Stomach (tissue), 4 donors: ENCODE measurements at regions not wholly inside any gene's neighbourhood (a gene's known extent, or its start where the extent isn't known, plus 50 kb on each side); places are given as distances from the start of the nearest gene placed in this dataset.

ENCODE experiments used
- EP300 ChIP-seq: sonication (generic); formaldehyde crosslinking; IDR thresholded peaks from one replicate; pipeline ENCODE4 v1.6.1; 2017; ENCODE audit warnings: antibody characterized with exemption
- POLR2A ChIP-seq, 4 donors: fragments of 450-650 bp; IDR thresholded peaks; one replicate each; pipeline ENCODE4 v1.6.1; 2016; ENCODE audit warnings: antibody characterized with exemption in 4 of 4, control low read depth in 2 of 4, mild to moderate bottlenecking in 1 of 4, moderate library complexity in 1 of 4
- POLR2AphosphoS5 ChIP-seq, 3 donors: sonication (generic); formaldehyde crosslinking; IDR thresholded peaks; one replicate each; pipeline ENCODE4 v1.6.1; 2016; ENCODE audit warnings: antibody characterized with exemption in 3 of 3
- TF ChIP-seq, protein P1 (sequence below), 7 experiments: fragments of 450-650 bp in 4 of 7; fragments of 200-600 bp in 3 of 7; sonication (generic) in 3 of 7; IDR thresholded peaks; one replicate each; pipeline ENCODE4 v1.5.1; 2016 to 2019; ENCODE audit warnings: antibody characterized with exemption in 7 of 7, control low read depth in 2 of 7, mild to moderate bottlenecking in 1 of 7

DNA sequence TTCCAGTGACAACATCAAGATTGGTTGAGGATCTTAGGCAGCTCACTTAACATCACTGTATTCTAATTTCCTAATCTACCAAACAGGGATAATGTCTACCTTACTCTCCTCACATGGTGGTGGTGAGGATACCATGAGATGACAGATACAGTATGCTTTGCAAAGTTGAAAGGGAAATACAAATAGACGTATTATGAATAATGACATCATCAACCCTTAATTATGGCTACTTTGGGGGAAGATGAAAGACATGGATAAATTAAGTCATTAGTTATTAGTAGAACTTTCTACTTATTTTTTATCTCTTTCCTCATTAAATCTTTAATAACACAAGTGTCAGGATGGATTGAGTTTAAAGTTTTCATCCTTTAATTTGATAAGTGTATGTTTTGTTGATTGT lies 532.5 kb downstream of the KLF12 start:
- TF ChIP-seq, protein P1, sequence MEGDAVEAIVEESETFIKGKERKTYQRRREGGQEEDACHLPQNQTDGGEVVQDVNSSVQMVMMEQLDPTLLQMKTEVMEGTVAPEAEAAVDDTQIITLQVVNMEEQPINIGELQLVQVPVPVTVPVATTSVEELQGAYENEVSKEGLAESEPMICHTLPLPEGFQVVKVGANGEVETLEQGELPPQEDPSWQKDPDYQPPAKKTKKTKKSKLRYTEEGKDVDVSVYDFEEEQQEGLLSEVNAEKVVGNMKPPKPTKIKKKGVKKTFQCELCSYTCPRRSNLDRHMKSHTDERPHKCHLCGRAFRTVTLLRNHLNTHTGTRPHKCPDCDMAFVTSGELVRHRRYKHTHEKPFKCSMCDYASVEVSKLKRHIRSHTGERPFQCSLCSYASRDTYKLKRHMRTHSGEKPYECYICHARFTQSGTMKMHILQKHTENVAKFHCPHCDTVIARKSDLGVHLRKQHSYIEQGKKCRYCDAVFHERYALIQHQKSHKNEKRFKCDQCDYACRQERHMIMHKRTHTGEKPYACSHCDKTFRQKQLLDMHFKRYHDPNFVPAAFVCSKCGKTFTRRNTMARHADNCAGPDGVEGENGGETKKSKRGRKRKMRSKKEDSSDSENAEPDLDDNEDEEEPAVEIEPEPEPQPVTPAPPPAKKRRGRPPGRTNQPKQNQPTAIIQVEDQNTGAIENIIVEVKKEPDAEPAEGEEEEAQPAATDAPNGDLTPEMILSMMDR (IDR thresholded peaks at IDR 0.05) = no peak
- no peak for TF ChIP-seq POLR2A (IDR thresholded peaks at IDR 0.05)
- TF ChIP-seq POLR2AphosphoS5 (IDR thresholded peaks at IDR 0.05) = no peak
- TF ChIP-seq EP300 = no peak
